Upper lobe of right lung (tissue), 1 donor: ENCODE measurements at regions not wholly inside any gene's neighbourhood (a gene's known extent, or its start where the extent isn't known, plus 50 kb on each side); places are given as distances from the start of the nearest gene placed in this dataset.

Source experiments
- ATAC-seq: fragments of 200-7000 bp; cut with Tn5 transposase; one replicate; pipeline ENCODE4 v1.9.1; 2020; ENCODE audit warnings: mild to moderate bottlenecking, moderate library complexity
- DNase-seq: peaks from one replicate; pipeline ENCODE4 v3.0.0-alpha.2; 2020
- H3K27ac ChIP-seq: fragments of 200-600 bp; one replicate; pipeline ENCODE4 v1.8.0; 2022
- H3K27me3 ChIP-seq: fragments of 200-600 bp; one replicate; pipeline ENCODE4 v1.8.0; 2022; ENCODE audit warnings: mild to moderate bottlenecking
- H3K36me3 ChIP-seq: fragments of 200-600 bp; one replicate; pipeline ENCODE4 v1.8.0; 2022
- H3K4me1 ChIP-seq: fragments of 200-600 bp; one replicate; pipeline ENCODE4 v1.8.0; 2022
- H3K4me3 ChIP-seq: fragments of 200-600 bp; one replicate; pipeline ENCODE4 v1.8.0; 2022; ENCODE audit warnings: mild to moderate bottlenecking
- H3K9me3 ChIP-seq: fragments of 200-600 bp; one replicate; pipeline ENCODE4 v1.8.0; 2022
- intact Hi-C: fragments of 100-400 bp; cut with DNase I; formaldehyde crosslinking; loops from one replicate; pipeline ENCODE4 v1.11.0; 2022
- TF ChIP-seq, protein P1 (sequence below): fragments of 200-600 bp; IDR thresholded peaks from one replicate; pipeline ENCODE4 v1.8.0; 2022; ENCODE audit warnings: antibody characterized with exemption
- donor health status: DM: no; HTN: yes; CAD: no; lungs with severe emphysema.

DNA sequence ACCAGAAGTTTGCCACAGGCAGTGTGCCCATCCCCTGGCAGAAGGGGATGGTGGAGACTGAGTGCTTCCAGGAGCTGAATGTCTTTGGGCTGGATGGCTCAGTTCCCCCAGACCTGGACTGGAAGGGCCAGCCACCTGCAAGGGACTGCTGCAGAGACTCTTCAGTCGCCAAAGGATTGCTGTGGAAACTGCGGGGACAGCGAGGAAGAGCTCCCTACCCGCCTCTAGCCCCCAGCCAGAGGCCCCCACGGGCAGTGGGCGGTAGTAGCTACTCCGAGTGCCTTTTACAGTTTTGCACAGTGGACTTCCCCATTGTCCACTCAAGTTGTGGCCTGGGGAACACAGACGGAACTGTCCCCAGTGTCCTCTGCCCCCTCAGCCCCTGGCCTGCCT lies 138.5 kb downstream of the ZDHHC20 start:
- Histone ChIP-seq H3K27ac (no peak overlapping the region), H3K4me3 (no peak overlapping the region), H3K4me1 (no peaks in the 10 kb centered on the region), H3K9me3 (no peaks in the 10 kb centered on the region), H3K27me3 (no peaks in the 10 kb centered on the region), H3K36me3 (no peaks in the 10 kb centered on the region)
- TF ChIP-seq, protein P1, sequence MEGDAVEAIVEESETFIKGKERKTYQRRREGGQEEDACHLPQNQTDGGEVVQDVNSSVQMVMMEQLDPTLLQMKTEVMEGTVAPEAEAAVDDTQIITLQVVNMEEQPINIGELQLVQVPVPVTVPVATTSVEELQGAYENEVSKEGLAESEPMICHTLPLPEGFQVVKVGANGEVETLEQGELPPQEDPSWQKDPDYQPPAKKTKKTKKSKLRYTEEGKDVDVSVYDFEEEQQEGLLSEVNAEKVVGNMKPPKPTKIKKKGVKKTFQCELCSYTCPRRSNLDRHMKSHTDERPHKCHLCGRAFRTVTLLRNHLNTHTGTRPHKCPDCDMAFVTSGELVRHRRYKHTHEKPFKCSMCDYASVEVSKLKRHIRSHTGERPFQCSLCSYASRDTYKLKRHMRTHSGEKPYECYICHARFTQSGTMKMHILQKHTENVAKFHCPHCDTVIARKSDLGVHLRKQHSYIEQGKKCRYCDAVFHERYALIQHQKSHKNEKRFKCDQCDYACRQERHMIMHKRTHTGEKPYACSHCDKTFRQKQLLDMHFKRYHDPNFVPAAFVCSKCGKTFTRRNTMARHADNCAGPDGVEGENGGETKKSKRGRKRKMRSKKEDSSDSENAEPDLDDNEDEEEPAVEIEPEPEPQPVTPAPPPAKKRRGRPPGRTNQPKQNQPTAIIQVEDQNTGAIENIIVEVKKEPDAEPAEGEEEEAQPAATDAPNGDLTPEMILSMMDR = no peak
- intact Hi-C loops = no loop called here
- DNase-seq (no peak), ATAC-seq (no peak)

DNA sequence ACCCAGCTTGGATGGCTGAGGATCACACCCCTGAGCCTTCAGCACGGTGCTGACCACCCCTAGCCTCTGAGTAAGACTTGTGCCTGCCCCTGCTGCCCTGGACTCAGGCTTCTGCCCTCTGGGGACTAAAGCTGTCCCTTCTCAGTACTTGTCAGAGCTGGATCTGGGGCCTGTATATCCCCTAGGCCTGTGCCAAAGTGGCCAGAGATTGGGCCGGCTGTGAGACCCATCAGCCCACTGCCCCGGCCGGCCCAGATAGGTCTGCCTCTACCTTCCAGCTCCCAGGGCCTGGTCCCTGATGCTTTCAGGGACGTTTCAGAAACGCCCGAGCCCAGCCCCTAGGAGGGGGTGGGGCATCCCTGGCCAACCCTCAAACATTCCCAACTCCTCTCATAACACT lies 137.8 kb downstream of the ZDHHC20 start:
- H3K27ac ChIP-seq = no peak overlapping the region
- TF ChIP-seq, protein P1 = no peak
- DNase-seq (no peak), ATAC-seq (no peak)
- H3K4me3 ChIP-seq = no peak overlapping the region
- H3K36me3 ChIP-seq = no peaks in the 10 kb centered on the region
- H3K27me3 ChIP-seq = no peaks in the 10 kb centered on the region
- intact Hi-C loops = no loop called here
- no peaks in the 10 kb centered on the region for H3K9me3 ChIP-seq
- no peaks in the 10 kb centered on the region for H3K4me1 ChIP-seq

DNA sequence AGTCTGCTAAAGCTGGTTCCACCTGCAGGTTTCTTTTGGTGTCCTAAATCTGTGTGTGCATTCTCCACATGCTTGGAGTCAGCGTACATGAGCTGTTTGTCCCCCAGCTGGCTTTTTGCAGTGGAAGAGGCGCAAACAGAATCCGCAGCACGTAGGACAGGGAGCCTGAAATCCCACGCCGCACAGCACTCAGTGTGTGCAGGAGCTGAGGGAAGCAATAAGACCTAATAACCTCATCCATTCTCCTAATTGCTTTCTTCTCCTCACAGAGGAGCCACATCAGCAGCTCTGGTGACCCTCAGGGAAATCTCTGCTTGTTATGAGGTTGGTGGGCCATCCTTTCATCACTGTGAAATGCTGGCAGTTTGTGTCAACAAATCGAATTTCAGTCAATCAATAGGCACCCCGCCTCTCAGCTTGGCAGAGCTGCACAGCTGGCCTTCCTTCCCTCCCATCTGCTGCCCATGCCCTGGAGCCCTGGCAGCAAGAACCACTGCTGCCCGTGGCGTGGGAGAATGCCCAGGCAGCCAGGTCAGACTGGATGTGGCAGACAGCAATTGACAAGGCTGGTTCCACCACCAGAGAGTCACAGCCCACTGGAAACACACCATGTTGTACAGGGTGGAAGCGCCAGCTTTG lies 136.7 kb downstream of the ZDHHC20 start:
- Histone ChIP-seq H3K27ac (no peak overlapping the region), H3K9me3 (no peaks in the 10 kb centered on the region), H3K4me3 (no peak overlapping the region), H3K27me3 (no peaks in the 10 kb centered on the region), H3K36me3 (no peaks in the 10 kb centered on the region), H3K4me1 (no peaks in the 10 kb centered on the region)
- ATAC-seq (no peak), DNase-seq (no peak)
- TF ChIP-seq, protein P1 = no peak
- intact Hi-C loops = no loop called here
